ENCODE measurements at regions not wholly inside any gene's neighbourhood (a gene's known extent, or its start where the extent isn't known, plus 50 kb on each side); places are given as distances from the start of the nearest gene placed in this dataset.
A peak's percentile ranks its signal among the peaks of the same experiment; 100 is the strongest.

GRCh38 chr6:40841721-40842120 is 197.3 kb downstream of the UNC5CL start:
- no peak for DNase-seq (ENCODE audit: low spot score)

GRCh38 chr6:40832691-40833090 is 206.3 kb downstream of the UNC5CL start:
- no peak for DNase-seq (ENCODE audit: low spot score)

GRCh38 chr6:40831381-40831780 is 207.6 kb downstream of the UNC5CL start:
- no peak for DNase-seq (ENCODE audit: low spot score)

GRCh38 chr6:40825102-40825501 is 213.9 kb downstream of the UNC5CL start:
- DNase-seq (ENCODE audit: low spot score), result no peak

GRCh38 chr6:40823917-40824891 is 214.8 kb downstream of the UNC5CL start:
- DNase-seq (ENCODE audit: low spot score), result peak; percentile 30

- DNase-seq (ENCODE audit: low spot score), result no peak
Measured at GRCh38 chr6:40822619-40823018, 216.4 kb downstream of the UNC5CL start.

GRCh38 chr6:40819182-40819834 is 219.7 kb downstream of the UNC5CL start:
- no peak for DNase-seq (ENCODE audit: low spot score)

GRCh38 chr6:40817369-40817768 is 221.7 kb downstream of the UNC5CL start:
- no peak for DNase-seq (ENCODE audit: low spot score)

- DNase-seq (ENCODE audit: low spot score), result no peak
Measured at GRCh38 chr6:40816601-40817000, 222.4 kb downstream of the UNC5CL start.

GRCh38 chr6:40815731-40816130 is 223.3 kb downstream of the UNC5CL start:
- DNase-seq (ENCODE audit: low spot score), result no peak

GRCh38 chr6:40810171-40810570 is 223.0 kb upstream of the LRFN2 start:
- no peak for DNase-seq (ENCODE audit: low spot score)

- no peak for DNase-seq (ENCODE audit: low spot score)
Measured at GRCh38 chr6:40809627-40810026, 222.5 kb upstream of the LRFN2 start.

- no peak for DNase-seq (ENCODE audit: low spot score)
Measured at GRCh38 chr6:40807484-40807883, 220.3 kb upstream of the LRFN2 start.

GRCh38 chr6:40806256-40806864 is 219.2 kb upstream of the LRFN2 start:
- DNase-seq (ENCODE audit: low spot score), result no peak

GRCh38 chr6:40805336-40805735 is 218.2 kb upstream of the LRFN2 start:
- DNase-seq (ENCODE audit: low spot score), result no peak

- no peak for DNase-seq (ENCODE audit: low spot score)
Measured at GRCh38 chr6:40804905-40805304, 217.7 kb upstream of the LRFN2 start.

- DNase-seq (ENCODE audit: low spot score), result no peak
Measured at GRCh38 chr6:40803897-40804702, 216.9 kb upstream of the LRFN2 start.

GRCh38 chr6:40802481-40802880 is 215.3 kb upstream of the LRFN2 start:
- DNase-seq (ENCODE audit: low spot score), result no peak

GRCh38 chr6:40799296-40800140 is 212.4 kb upstream of the LRFN2 start:
- DNase-seq (ENCODE audit: low spot score), result no peak

- DNase-seq (ENCODE audit: low spot score), result no peak
Measured at GRCh38 chr6:40798069-40798770, 211.1 kb upstream of the LRFN2 start.

Data from germinal center (tissue), 1 donor.